Nephron progenitor cell (in vitro differentiated cells): ENCODE measurements at regions not wholly inside any gene's neighbourhood (a gene's known extent, or its start where the extent isn't known, plus 50 kb on each side); places are given as distances from the start of the nearest gene placed in this dataset.

Experiments used
- DNase-seq: peaks from one replicate; pipeline ENCODE4 v3.0.0; 2021
- H3K27ac Mint-ChIP-seq: 2 replicates; pipeline ENCODE4 v1.8.0; 2021; ENCODE audit warnings: mild to moderate bottlenecking, moderate library complexity, mixed read lengths
- H3K27me3 Mint-ChIP-seq: 2 replicates; pipeline ENCODE4 v1.8.0; 2021; ENCODE audit warnings: mild to moderate bottlenecking, low read depth, mixed read lengths; ENCODE audit not compliant: poor library complexity
- H3K36me3 Mint-ChIP-seq: 2 replicates; pipeline ENCODE4 v1.8.0; 2021; ENCODE audit warnings: low read depth, mixed read lengths
- H3K4me1 Mint-ChIP-seq: 2 replicates; pipeline ENCODE4 v1.8.0; 2021; ENCODE audit warnings: mixed read lengths
- H3K4me3 Mint-ChIP-seq: 2 replicates; pipeline ENCODE4 v1.8.0; 2021; ENCODE audit warnings: mild to moderate bottlenecking, moderate library complexity, mixed read lengths
- H3K9me3 Mint-ChIP-seq: 2 replicates; pipeline ENCODE4 v1.8.0; 2021; ENCODE audit warnings: mild to moderate bottlenecking, moderate library complexity, mixed read lengths
- CTCF ChIP-seq: fragments of 200-600 bp; sonication (generic); IDR thresholded peaks from 2 replicates; pipeline ENCODE4 v1.5.0; 2021; ENCODE audit warnings: antibody characterized with exemption

GRCh38 chr2:136479696-136480095 is 285.6 kb upstream of the THSD7B start:
- Mint-ChIP-seq H3K36me3 (no peaks in the 10 kb centered on the region), H3K4me1 (no peaks in the 10 kb centered on the region), H3K4me3 (no peak overlapping the region), H3K27me3 (peaks cover 4% of the 10 kb centered on the region), H3K27ac (no peak overlapping the region), H3K9me3 (peaks cover 22% of the 10 kb centered on the region)
- DNase-seq: no peak
- no peak for TF ChIP-seq CTCF

GRCh38 chr2:136468799-136469369 is 296.5 kb upstream of the THSD7B start:
- no peak for TF ChIP-seq CTCF
- Mint-ChIP-seq H3K27me3 (peaks cover 6% of the 10 kb centered on the region), H3K27ac (no peak overlapping the region), H3K36me3 (no peaks in the 10 kb centered on the region), H3K9me3 (peaks cover 41% of the 10 kb centered on the region), H3K4me1 (no peaks in the 10 kb centered on the region), H3K4me3 (no peak overlapping the region)
- DNase-seq: no peak

- H3K9me3 Mint-ChIP-seq: no peaks in the 10 kb centered on the region
- DNase-seq: no peak
- no peak overlapping the region for H3K4me3 Mint-ChIP-seq
- no peak overlapping the region for H3K27ac Mint-ChIP-seq
- H3K4me1 Mint-ChIP-seq: no peaks in the 10 kb centered on the region
- peaks cover 41% of the 10 kb centered on the region for H3K27me3 Mint-ChIP-seq
- no peak for TF ChIP-seq CTCF
- no peaks in the 10 kb centered on the region for H3K36me3 Mint-ChIP-seq
These were observed 312.8 kb upstream of the THSD7B start for GRCh38 chr2:136452528-136452927.

- TF ChIP-seq CTCF: no peak
- no peak overlapping the region for H3K4me3 Mint-ChIP-seq
- H3K27me3 Mint-ChIP-seq: peaks cover 24% of the 10 kb centered on the region
- no peaks in the 10 kb centered on the region for H3K9me3 Mint-ChIP-seq
- no peaks in the 10 kb centered on the region for H3K36me3 Mint-ChIP-seq
- no peak for DNase-seq
- no peaks in the 10 kb centered on the region for H3K4me1 Mint-ChIP-seq
- no peak overlapping the region for H3K27ac Mint-ChIP-seq
These were observed 316.2 kb upstream of the THSD7B start for GRCh38 chr2:136448986-136449780.

GRCh38 chr2:136448432-136448831 is 316.9 kb upstream of the THSD7B start:
- no peaks in the 10 kb centered on the region for H3K36me3 Mint-ChIP-seq

More at GRCh38 chr2:136448432-136448831, 316.9 kb upstream of the THSD7B start:
- DNase-seq: no peak
- no peaks in the 10 kb centered on the region for H3K4me1 Mint-ChIP-seq
- no peaks in the 10 kb centered on the region for H3K9me3 Mint-ChIP-seq
- no peak for TF ChIP-seq CTCF
- H3K27ac Mint-ChIP-seq: no peak overlapping the region
- H3K27me3 Mint-ChIP-seq: peaks cover 18% of the 10 kb centered on the region
- H3K4me3 Mint-ChIP-seq: no peak overlapping the region
